Brain microvascular endothelial cell (primary cell): ENCODE measurements at regions not wholly inside any gene's neighbourhood (a gene's known extent, or its start where the extent isn't known, plus 50 kb on each side); places are given as distances from the start of the nearest gene placed in this dataset.

Experiments
- DNase-seq: peaks from one replicate; pipeline ENCODE4 v3.0.0-alpha.2; 2020
- H3K27ac ChIP-seq: fragments of 250-450 bp; sonication (Bioruptor Pico); 2 replicates; pipeline ENCODE4 v1.5.1; 2020; ENCODE audit warnings: mild to moderate bottlenecking, moderate library complexity
- H3K27me3 ChIP-seq: fragments of 250-450 bp; sonication (Bioruptor Pico); replicated peaks from 2 replicates; pipeline ENCODE4 v1.5.1; 2020; ENCODE audit warnings: mild to moderate bottlenecking
- H3K36me3 ChIP-seq: fragments of 250-450 bp; sonication (Bioruptor Pico); replicated peaks from 2 replicates; pipeline ENCODE4 v1.5.1; 2020; ENCODE audit warnings: mild to moderate bottlenecking
- H3K4me3 ChIP-seq: 2 replicates; pipeline ENCODE4 v1.5.1; 2011; ENCODE audit warnings: low read depth, mild to moderate bottlenecking, control low read depth, low read length, moderate library complexity
- in situ Hi-C: cut with HindIII; loops from 2 replicates; pipeline ENCODE4 v1.10.0; 2017; ENCODE audit warnings: low sequenced_read_pairs, low pct_ligation_motif_present
- TF ChIP-seq, protein P1 (sequence below): IDR thresholded peaks from 2 replicates; pipeline ENCODE4 v1.5.1; 2011; ENCODE audit warnings: low read depth, mild to moderate bottlenecking, moderate library complexity, low read length, control low read depth, inconsistent platforms; ENCODE audit errors: missing control alignments

GRCh38 chr3:150161011-150161410, 190.3 kb upstream of the PFN2 start:
- Histone ChIP-seq H3K36me3 (no peaks in the 10 kb centered on the region), H3K27ac (no peak overlapping the region), H3K27me3 (no peaks in the 10 kb centered on the region), H3K4me3 (no peak overlapping the region)
- TF ChIP-seq, protein P1, sequence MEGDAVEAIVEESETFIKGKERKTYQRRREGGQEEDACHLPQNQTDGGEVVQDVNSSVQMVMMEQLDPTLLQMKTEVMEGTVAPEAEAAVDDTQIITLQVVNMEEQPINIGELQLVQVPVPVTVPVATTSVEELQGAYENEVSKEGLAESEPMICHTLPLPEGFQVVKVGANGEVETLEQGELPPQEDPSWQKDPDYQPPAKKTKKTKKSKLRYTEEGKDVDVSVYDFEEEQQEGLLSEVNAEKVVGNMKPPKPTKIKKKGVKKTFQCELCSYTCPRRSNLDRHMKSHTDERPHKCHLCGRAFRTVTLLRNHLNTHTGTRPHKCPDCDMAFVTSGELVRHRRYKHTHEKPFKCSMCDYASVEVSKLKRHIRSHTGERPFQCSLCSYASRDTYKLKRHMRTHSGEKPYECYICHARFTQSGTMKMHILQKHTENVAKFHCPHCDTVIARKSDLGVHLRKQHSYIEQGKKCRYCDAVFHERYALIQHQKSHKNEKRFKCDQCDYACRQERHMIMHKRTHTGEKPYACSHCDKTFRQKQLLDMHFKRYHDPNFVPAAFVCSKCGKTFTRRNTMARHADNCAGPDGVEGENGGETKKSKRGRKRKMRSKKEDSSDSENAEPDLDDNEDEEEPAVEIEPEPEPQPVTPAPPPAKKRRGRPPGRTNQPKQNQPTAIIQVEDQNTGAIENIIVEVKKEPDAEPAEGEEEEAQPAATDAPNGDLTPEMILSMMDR, result no peak
- DNase-seq, result no peak
- in situ Hi-C loops, result no loop called here

DNA sequence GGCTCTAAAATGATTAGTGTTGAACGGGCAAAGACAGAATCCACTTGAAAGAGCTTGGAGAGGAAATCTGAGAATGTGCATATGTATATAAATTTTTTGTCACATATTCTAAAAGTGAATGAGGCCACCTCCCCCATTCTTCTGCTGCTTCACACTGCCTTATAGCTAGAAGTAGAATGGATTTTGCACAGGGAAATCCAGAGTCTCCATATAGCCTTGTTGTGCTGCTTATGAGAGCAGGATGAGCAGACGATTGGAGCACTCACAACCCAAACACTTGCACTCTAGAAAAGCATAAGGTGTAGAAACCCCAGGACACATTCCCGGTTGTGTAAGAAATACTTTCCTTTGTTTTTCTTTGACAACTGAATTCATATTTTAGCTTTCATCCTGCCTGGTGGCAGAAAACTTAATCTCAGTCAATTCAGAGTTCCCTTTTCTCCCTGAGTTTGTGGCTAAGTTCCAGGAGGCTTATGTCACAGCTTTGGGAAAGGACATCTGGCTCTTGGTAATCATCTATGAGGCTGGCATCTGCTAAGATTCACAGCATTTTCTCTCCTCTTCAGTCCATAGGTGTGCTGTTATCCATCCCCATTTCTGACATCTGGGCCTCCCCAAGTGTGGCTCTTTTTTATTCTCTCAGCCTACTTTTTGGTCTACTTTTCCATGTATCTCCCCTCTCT, 188.4 kb upstream of the PFN2 start:
- Histone ChIP-seq H3K27ac (no peak overlapping the region), H3K4me3 (no peak overlapping the region), H3K36me3 (no peaks in the 10 kb centered on the region), H3K27me3 (no peaks in the 10 kb centered on the region)
- no peak for DNase-seq
- TF ChIP-seq, protein P1, result no peak
- in situ Hi-C loops, result no loop called here

- no peak overlapping the region for H3K4me3 ChIP-seq
- H3K36me3 ChIP-seq, result no peaks in the 10 kb centered on the region
- H3K27ac ChIP-seq, result no peak overlapping the region
- H3K27me3 ChIP-seq, result no peaks in the 10 kb centered on the region
- DNase-seq, result no peak
- in situ Hi-C loops, result no loop called here
- TF ChIP-seq, protein P1, result no peak
Measured at GRCh38 chr3:150152567-150152966, 181.9 kb upstream of the PFN2 start.

DNA sequence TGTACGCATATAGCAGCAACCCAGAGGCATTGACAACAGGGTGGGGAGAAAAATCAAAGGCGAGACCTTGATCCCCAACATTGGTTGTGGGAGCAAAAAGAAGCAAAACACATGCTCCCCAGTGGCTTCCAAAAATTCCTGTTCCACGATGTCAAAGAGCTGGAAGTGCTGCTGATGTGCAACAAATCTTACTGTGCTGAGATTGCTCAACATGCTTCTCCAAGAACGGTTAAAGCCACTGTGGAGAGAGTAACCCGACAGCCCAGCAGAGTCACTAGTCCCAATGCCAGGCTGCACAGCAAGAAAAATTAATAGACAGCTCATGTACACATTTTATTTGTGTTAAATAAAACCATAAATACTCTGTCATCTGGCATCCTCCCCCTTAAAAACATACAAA, 179.9 kb upstream of the PFN2 start:
- no peak for DNase-seq
- H3K27me3 ChIP-seq, result no peaks in the 10 kb centered on the region
- in situ Hi-C loops, result no loop called here
- no peak overlapping the region for H3K27ac ChIP-seq
- no peaks in the 10 kb centered on the region for H3K36me3 ChIP-seq
- TF ChIP-seq, protein P1, result no peak
- no peak overlapping the region for H3K4me3 ChIP-seq

- TF ChIP-seq, protein P1, result no peak
- in situ Hi-C loops, result no loop called here
- peak; percentile 86 for DNase-seq
- no peaks in the 10 kb centered on the region for H3K27me3 ChIP-seq
- H3K36me3 ChIP-seq, result no peaks in the 10 kb centered on the region
- no peak overlapping the region for H3K4me3 ChIP-seq
- H3K27ac ChIP-seq, result peak overlapping the region; percentile 61
Measured at GRCh38 chr3:150149651-150150051, 179.0 kb upstream of the PFN2 start.

GRCh38 chr3:150148227-150148626, 177.5 kb upstream of the PFN2 start:
- DNase-seq, result no peak
- Histone ChIP-seq H3K36me3 (no peaks in the 10 kb centered on the region), H3K4me3 (no peak overlapping the region), H3K27me3 (no peaks in the 10 kb centered on the region), H3K27ac (peak overlapping the region; percentile 98)
- in situ Hi-C loops, result no loop called here
- TF ChIP-seq, protein P1, result no peak
